Middle frontal gyrus (tissue), 1 donor: ENCODE measurements at regions not wholly inside any gene's neighbourhood (a gene's known extent, or its start where the extent isn't known, plus 50 kb on each side); places are given as distances from the start of the nearest gene placed in this dataset.

Experiments used
- DNase-seq: peaks from one replicate; pipeline ENCODE4 v3.0.0-alpha.2; 2015; ENCODE audit warnings: low spot score; ENCODE audit errors: extremely low spot score

GRCh38 chr14:100638211-100638855 lies 51.1 kb upstream of the BEGAIN start:
- DNase-seq: no peak

GRCh38 chr14:100639280-100639679 lies 52.1 kb upstream of the BEGAIN start:
- DNase-seq: no peak

DNA sequence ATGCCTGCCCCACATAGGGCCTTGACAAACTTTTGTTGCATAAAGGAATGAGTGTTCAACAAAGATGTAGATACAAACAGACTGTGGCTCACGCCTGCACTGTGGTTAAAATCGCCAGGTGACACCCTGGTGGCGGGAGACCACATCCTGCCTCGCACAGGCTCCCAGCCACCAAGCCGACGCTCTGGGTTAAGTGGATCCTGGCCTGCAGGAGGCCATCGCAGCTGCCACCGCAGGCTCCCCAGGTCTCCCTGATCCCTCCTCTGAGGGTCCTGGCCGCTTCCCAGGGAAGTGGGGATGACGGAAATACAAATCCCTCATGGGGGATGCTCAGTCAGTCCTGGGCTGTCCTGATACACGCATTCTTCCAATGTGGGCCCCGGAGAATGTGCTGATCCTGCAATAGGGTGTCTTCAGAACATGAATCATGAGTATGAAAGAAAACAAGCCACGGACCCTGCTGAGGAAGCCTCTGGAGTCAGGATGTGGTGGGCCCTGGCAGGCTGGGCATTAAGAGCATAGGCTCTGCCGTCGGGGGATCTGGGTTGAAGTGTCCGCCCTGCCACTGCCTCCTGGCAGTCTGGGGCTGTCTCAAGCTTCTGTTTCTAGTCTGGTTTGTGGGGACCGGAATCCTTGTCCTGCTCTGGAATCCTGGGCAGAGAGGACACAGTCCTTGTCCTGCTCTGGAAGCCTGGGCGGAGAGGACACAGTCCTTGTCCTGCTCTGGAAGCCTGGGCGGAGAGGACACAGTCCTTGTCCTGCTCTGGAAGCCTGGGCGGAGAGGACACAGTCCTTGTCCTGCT lies 53.5 kb upstream of the BEGAIN start:
- no peak for DNase-seq

DNA sequence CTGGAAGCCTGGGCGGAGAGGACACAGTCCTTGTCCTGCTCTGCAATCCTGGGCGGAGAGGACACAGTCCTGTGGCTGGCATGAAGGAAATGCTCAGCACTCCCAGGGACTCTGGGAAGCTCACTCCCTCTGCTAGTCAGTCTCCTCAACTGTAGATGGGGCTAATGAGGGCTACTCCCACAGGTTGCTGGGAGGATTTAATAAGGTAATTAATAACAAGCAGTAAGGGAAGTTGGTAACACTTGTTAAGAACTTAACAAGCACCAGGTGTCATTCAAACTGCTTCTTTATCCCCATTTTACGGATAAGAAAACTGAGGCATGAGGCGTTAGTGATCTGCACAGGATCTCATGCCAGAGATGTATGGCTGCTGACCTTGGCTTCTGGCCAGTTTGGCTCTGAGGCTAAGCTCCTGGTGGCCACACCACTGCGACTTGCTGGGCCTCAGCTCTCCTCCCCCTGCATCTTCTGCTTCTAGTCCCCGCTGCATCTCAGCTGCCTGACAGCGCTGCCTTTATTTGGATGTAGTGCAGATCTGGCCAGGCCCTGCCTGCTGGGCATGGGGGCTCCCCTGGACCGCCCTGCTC lies 54.1 kb upstream of the BEGAIN start:
- DNase-seq: no peak

DNA sequence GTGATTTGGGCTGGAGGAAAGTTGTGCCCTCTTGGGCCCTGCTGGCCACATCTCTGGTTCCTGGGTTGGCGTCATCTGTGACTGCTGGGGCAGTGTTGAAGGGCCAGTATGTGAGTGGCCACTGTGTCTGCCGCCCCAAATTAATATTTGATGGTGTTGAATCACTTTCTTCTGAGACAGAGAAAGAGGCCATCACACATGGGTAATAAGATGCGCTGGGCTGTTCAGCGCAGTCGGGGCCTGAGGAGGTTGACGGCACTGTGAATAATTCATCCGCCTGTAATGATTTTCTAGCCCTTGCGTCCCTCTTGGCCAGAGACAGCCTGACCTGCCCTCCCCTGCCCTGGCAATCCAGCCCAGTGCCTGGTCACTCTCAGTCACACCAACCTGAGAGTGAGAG lies 56.2 kb upstream of the BEGAIN start:
- no peak for DNase-seq

- no peak for DNase-seq
Measured at GRCh38 chr14:100644383-100644782, 57.2 kb upstream of the BEGAIN start.

DNA sequence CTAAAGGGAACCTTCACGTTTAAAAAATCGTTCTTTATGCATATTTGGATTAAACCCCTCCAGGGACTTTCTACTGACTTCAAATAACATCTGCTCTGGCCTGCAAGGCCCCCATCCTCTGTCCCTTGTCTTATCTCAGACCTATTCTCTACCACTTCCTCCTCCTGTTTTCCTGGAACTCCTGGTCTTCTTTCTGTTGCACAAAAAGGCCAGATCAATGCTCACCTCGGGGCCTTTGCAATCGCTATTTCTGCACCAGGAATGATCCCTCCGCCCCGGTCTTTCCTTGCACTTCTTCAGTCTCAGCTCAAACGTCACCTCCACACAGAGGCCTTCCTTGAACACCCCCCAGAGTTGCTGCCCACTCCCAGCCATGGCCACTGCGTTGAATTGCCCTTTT lies 57.6 kb upstream of the BEGAIN start:
- DNase-seq: no peak

- DNase-seq: peak; percentile 22
Measured at GRCh38 chr14:100645196-100645981, 58.2 kb upstream of the BEGAIN start.

- no peak for DNase-seq
Measured at GRCh38 chr14:100645982-100646314, 58.7 kb upstream of the BEGAIN start.

- no peak for DNase-seq
Measured at GRCh38 chr14:100648474-100649172, 61.4 kb upstream of the BEGAIN start.

DNA sequence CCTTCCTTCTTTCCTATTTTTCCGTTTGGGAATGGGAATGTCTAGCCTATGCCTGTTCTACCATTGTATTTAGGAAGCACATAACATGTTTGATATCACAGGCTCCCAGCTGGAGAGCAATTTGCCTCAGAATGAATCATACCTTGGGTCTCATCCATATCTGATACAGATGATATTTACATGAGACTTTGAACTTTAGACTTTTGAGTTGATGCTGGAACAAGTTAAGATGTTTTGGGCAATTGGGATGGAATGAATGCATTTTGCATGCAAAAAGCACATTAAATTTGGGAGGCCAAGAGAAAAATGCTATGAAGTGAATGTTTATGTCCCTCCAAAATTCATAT lies 61.9 kb upstream of the BEGAIN start:
- no peak for DNase-seq

DNA sequence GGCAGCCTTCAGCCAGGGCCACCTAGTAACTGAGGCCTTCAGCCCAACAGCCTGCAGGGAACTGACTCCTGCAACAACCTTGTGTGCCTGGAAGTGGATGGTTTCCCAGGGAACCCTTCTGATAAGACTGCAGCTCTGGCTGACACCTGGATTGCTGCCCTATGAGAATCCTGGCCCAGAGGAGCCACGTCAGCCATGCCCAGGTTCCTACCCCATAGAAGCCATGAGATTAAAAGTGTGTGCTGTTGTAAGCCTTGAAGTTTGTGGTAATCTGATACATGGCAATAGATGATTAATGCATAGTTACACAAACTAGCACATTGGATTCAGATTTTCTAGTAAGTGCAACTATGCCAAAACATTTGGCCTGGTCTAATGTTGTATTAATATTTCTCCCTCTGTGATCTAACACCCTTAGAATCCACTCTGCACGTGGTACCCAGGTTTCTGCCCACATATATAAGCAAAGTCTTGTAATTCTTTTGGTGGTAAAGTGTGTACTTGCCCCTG lies 64.8 kb upstream of the BEGAIN start:
- DNase-seq: no peak

DNA sequence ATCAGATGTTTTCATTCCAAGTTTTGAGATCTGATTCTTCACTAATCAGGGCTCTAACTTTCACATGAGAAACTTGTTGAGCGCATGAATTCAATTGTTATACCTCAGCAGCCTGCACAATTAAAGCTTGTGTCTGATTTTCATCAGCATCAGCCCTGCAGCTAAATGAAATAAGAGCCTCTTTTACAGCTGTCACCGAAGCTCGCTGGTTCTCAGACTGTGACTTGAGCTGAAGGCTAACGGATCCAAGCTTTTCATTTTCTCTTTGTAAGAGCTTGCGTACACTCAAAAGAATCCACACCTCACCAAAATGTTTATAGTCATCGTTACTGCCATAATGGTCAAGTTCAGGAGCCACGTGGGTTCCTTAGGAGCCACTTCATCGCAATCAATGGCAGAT lies 65.5 kb upstream of the BEGAIN start:
- DNase-seq: no peak

- no peak for DNase-seq
Measured at GRCh38 chr14:100653409-100653808, 66.2 kb upstream of the BEGAIN start.

GRCh38 chr14:100654025-100654813 lies 67.0 kb upstream of the BEGAIN start:
- DNase-seq: no peak

- no peak for DNase-seq
Measured at GRCh38 chr14:100654814-100655740, 67.9 kb upstream of the BEGAIN start.

- DNase-seq: no peak
Measured at GRCh38 chr14:100655741-100656085, 68.5 kb upstream of the BEGAIN start.

DNA sequence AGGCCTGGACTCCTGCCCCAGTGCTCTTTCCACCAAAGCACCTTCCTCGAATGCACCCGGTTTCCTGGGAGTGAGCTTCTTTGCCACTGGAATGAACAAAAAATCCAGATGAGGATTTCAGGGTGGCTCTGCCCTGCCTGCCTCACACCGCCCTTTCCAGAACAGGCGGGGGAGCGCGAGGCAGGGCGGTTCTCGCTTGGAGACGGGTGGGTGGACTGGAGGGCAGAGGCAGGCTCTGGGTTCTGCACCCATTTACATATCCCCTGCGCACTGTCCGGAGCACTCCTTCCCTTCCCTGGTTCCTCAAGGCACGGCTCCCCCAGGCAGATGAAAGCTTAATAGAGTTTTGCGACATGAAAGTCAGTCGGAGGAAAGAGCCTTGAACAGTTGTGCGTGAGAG lies 69.7 kb upstream of the DLK1 start:
- DNase-seq: no peak

DNA sequence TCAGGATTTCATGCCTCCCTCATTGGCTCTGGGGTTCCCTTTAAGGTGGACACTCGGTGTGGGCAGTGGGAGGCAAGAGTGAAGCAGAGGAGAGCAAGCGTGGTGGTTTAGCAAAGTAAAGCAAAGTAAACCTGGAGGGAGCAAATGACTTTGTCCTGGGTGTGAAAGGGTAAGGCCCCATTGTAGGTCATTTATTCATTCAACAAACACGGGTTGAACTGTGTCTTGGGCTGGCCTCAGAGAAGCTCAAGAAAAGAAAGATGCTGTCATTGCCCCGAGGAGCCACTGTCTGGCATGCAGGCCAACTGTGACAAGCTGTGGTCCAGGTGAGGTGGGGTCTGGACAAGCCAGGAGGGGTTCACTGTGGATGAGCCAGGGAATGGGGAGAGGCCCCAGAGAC lies 68.9 kb upstream of the DLK1 start:
- no peak for DNase-seq
